SH-SY5Y (cell line): ENCODE measurements at regions not wholly inside any gene's neighbourhood (a gene's known extent, or its start where the extent isn't known, plus 50 kb on each side); places are given as distances from the start of the nearest gene placed in this dataset.

Experiments
- GATA2 ChIP-seq: IDR thresholded peaks from 2 replicates; pipeline ENCODE4 v1.6.1; 2011; ENCODE audit warnings: mild to moderate bottlenecking, low read depth, low read length
- GATA3 ChIP-seq: IDR thresholded peaks from 2 replicates; pipeline ENCODE4 v1.6.1; 2011; ENCODE audit warnings: low read depth, mild to moderate bottlenecking, low read length, moderate library complexity

GRCh38 chr1:187517546-187517945 lies 688.8 kb downstream of the PLA2G4A start:
- TF ChIP-seq GATA2 (no peak), GATA3 (no peak)
